Cardiac fibroblast (primary cell): ENCODE measurements at regions not wholly inside any gene's neighbourhood (a gene's known extent, or its start where the extent isn't known, plus 50 kb on each side); places are given as distances from the start of the nearest gene placed in this dataset.

Experiments used
- DNase-seq, 2 donors: peaks; one replicate each; pipeline versions ENCODE4 v3.0.0 to v3.0.0-alpha.2; 2010; ENCODE audit warnings: low read depth in 2 of 2
- H3K4me3 ChIP-seq, 2 donors: replicated peaks in 1 of 2; 1 replicate in 1 of 2; 2 replicates in 1 of 2; pipeline ENCODE4 v1.5.1; 2011; ENCODE audit warnings: low read depth in 2 of 2, low read length in 2 of 2, mild to moderate bottlenecking in 2 of 2, moderate library complexity in 1 of 2
- TF ChIP-seq, protein P1 (sequence below): IDR thresholded peaks from one replicate; pipeline ENCODE4 v1.5.1; 2011; ENCODE audit warnings: low read depth, mild to moderate bottlenecking, low read length, inconsistent platforms

DNA sequence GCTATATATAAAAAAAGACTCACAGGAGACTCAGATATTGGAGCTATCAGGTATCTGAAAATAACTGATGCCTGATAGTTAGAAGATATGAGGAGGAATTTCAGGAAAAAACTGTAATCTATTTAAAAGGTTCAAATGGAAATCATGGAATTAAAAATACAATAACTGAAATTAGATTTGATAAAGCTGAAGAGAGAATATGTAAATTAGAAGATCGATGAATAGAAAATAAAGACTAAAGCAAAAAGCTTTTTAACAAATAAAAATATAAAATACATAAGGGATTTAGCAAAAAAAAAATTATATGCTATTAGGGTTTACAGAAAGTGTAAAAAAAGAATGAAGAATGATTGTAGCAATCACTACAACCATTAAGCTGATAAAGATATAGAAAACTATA, 679.8 kb upstream of the LMCD1 start:
- TF ChIP-seq, protein P1, sequence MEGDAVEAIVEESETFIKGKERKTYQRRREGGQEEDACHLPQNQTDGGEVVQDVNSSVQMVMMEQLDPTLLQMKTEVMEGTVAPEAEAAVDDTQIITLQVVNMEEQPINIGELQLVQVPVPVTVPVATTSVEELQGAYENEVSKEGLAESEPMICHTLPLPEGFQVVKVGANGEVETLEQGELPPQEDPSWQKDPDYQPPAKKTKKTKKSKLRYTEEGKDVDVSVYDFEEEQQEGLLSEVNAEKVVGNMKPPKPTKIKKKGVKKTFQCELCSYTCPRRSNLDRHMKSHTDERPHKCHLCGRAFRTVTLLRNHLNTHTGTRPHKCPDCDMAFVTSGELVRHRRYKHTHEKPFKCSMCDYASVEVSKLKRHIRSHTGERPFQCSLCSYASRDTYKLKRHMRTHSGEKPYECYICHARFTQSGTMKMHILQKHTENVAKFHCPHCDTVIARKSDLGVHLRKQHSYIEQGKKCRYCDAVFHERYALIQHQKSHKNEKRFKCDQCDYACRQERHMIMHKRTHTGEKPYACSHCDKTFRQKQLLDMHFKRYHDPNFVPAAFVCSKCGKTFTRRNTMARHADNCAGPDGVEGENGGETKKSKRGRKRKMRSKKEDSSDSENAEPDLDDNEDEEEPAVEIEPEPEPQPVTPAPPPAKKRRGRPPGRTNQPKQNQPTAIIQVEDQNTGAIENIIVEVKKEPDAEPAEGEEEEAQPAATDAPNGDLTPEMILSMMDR, result no peak
- no peak for DNase-seq

DNA sequence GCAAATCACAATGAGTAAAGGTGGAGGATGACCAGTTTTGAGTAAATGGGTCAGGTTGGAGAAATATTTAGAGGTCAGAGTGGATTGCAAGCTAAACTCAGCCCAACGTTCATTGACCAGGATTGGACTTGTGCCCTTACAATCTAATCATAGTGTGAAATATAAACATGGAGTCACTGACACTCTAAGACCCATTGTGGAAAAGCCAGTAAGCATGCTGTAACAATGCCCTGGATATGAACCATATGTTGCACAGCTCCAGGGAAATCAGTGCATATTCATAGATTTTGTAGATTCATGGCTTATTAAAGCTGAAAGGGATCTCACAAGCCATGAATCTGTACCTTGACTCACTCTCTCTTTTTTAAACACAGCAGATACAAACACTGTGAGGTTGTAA, 660.2 kb upstream of the LMCD1 start:
- no peak for DNase-seq
- TF ChIP-seq, protein P1, result no peak

More for the DNA sequence above, 679.8 kb upstream of the LMCD1 start:
- no peak overlapping the region for H3K4me3 ChIP-seq

DNA sequence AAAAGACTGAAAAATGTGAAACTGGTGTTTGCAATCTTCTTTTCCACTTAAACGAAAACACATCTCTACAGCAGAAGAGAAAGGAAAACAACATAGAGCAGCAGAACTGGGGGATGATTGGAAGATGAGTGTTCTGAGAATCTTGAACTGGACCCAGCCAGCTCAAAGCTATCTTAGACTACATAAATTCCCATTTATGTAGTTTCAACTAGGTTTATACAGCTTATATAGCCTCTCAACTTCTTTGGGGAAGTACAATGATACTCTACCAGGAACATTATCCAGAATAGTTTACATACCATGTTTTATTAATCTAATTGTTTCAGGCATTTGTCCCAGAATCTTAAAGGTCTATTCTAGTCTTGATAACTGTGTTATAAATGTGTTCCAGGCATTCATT, 658.2 kb upstream of the LMCD1 start:
- no peak overlapping the region for H3K4me3 ChIP-seq
- DNase-seq, result no peak
- TF ChIP-seq, protein P1, result no peak

More for the DNA sequence above, 660.2 kb upstream of the LMCD1 start:
- H3K4me3 ChIP-seq, result no peak overlapping the region

DNA sequence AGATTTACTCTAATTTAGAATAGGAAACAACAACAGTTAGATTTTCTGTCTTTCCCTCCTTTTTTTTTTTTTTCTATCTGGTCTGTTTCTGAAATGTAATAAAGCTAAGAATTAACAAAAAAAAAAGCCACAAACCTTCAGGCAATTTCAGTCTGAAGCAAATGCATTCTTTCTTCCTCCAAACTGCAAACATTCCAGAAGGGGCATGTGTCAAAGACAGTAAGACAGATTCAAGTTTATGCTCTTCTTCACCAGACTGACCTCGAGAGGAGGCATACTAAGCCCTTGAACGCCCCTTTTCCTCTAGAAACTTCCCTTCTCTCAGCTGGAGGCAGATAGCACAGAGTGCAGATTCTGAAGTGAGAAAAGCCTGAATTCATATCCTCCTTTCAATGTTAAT, 654.6 kb upstream of the LMCD1 start:
- TF ChIP-seq, protein P1, result no peak
- no peak for DNase-seq
- no peak overlapping the region for H3K4me3 ChIP-seq

DNA sequence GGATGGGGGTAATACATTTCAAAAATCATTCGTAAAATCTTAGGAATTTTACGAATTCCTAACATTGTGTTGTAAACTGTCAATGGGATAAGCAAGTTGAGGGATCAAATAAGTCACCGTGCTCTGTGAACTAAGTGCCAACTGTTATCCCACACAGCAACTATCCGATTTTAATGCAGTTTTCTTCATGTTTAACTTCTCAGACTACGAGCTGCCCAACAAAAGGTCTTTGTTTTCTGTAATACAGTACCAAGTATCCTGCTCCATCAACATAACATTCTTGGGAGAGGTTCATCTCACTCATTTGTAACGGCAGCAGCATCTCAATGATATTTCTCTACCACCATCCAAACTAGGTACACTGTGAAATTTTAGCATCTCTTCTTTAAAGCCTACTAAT, 654.1 kb upstream of the LMCD1 start:
- H3K4me3 ChIP-seq, result no peak overlapping the region
- TF ChIP-seq, protein P1, result no peak
- no peak for DNase-seq

DNA sequence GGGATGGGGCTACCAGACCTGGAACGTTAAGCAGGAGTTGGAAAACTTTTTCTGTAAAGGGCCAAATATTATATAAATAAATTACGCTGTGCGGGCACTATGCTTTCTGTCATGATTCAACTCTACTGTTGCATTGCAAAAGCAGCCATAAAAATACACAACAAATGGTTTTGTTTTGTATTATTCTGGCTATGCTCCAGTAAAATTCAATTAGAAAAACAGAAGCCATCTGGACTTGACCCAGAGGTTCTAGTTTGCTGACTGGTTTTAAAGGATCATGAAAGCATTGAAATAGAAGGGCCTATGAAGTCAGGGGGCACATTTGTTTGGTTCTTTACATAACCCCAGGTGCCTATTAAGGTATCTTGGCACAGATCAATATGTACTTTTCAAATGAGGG, 647.4 kb upstream of the LMCD1 start:
- DNase-seq, result no peak
- no peak overlapping the region for H3K4me3 ChIP-seq
- TF ChIP-seq, protein P1, result no peak

DNA sequence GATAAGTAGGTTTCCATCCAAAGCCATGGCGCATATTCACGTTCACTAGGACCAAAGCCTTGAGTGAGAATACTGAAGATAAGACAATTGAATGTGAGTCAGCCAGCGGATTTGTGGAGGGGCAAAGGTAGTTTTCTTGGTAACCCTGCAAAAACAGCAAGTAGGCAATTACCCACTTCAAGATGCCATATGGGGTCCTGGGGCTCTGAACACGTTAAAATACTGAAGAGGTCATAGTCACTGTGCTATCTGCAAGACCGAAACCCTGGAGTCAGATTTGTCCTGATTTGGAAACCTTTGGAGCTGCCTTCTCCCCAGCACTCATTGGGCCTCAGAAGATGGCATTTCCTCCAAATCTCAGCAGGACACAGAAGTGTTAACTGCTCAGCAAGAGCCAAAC, 646.9 kb upstream of the LMCD1 start:
- TF ChIP-seq, protein P1, result no peak
- no peak overlapping the region for H3K4me3 ChIP-seq
- DNase-seq, result no peak
